Stimulated activated CD4-positive, alpha-beta T cell treated with anti-CD3 and anti-CD28 coated beads, Interleukin-4, amount 100 ng/mL, for 48 hours (primary cell): ENCODE measurements at regions not wholly inside any gene's neighbourhood (a gene's known extent, or its start where the extent isn't known, plus 50 kb on each side); places are given as distances from the start of the nearest gene placed in this dataset.

ENCODE experiments used
- DNase-seq, 2 donors: peaks; one replicate each; pipeline ENCODE4 v3.0.0-alpha.2; 2020; ENCODE audit warnings: low read depth in 2 of 2

DNA sequence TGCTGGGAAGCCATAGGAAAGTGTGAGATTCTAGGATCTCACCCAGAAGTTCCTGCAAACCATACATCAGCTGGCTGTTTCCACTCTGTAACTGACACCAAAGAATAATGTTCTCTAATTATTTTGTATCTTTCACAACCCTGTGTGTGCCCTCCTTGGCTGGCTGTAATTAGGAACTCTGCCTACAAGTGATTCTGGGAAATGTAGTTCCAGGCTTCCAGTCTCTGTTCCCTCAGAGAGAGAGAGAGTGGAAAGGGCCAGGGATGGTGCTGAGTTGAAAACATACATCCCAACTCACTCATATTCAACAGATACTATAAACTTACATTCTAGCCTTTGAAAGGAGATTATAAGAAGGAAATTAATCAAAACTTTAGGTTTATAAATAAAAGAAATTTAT lies 57.5 kb upstream of the C1QTNF7 start:
- no peak for DNase-seq

GRCh38 chr4:15373363-15373762 lies 54.5 kb upstream of the C1QTNF7 start:
- DNase-seq = no peak

- DNase-seq = no peak
These were observed 53.2 kb upstream of the C1QTNF7 start for GRCh38 chr4:15374656-15375055.

DNA sequence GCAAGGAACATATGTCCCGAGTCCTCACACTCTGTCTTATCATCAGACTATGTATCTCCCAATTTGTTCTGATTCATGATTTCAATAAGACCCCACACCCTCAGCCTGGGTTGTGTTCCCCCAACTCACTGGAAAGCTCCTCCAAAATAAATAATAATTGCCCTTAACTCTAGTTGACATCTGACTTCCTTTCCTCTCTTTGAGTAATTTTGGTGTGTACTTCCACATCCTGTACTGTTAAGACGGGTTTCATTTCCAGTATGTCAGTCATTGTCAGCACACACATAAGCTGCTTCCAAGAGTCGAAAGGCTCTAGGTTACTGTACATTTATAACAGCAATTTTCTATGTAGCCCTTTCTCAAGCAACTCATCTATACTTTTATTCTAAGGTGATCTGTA lies 52.2 kb upstream of the C1QTNF7 start:
- DNase-seq = no peak

GRCh38 chr4:15376145-15376544 lies 51.7 kb upstream of the C1QTNF7 start:
- no peak for DNase-seq

DNA sequence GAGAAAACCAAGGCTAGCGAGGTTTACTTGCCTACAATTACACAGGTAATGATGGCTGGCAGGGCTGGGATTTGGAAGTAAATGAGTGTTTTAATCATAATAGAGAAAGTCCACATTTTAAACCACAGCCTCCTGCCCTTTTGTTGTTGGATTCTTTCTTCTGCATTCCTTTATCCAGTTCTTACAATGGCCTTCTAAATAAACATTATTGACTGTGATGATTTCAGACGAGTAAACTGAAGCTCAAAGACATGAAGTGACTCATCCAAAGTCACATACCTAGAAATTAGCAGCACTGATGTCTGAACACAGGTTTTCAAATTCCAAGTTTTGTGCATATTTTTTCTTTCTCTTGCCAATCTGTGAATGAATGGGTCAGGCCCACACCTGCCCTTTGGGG lies 51.2 kb upstream of the C1QTNF7 start:
- DNase-seq = no peak
